Dendritic cell treated with granulocyte-macrophage colony-stimulating factor and Interleukin-4, amounts not matched to agents 40 ng/mL and 50 ng/mL, for 4 days (primary cell): ENCODE measurements at regions not wholly inside any gene's neighbourhood (a gene's known extent, or its start where the extent isn't known, plus 50 kb on each side); places are given as distances from the start of the nearest gene placed in this dataset.

ENCODE experiments used
- H3K27ac Mint-ChIP-seq: one replicate; pipeline ENCODE4 v1.8.0; 2022; ENCODE audit warnings: mild to moderate bottlenecking, mixed read lengths
- H3K27me3 Mint-ChIP-seq: one replicate; pipeline ENCODE4 v1.8.0; 2022; ENCODE audit warnings: mild to moderate bottlenecking, mixed read lengths
- H3K36me3 Mint-ChIP-seq: one replicate; pipeline ENCODE4 v1.8.0; 2022; ENCODE audit warnings: low read depth, mixed read lengths
- H3K4me1 Mint-ChIP-seq: one replicate; pipeline ENCODE4 v1.8.0; 2022; ENCODE audit warnings: low read depth, mixed read lengths
- H3K4me3 Mint-ChIP-seq: one replicate; pipeline ENCODE4 v1.8.0; 2022; ENCODE audit warnings: mild to moderate bottlenecking, moderate library complexity, mixed read lengths
- H3K9me3 Mint-ChIP-seq: one replicate; pipeline ENCODE4 v1.8.0; 2022; ENCODE audit warnings: mixed read lengths
- intact Hi-C: fragments of 100-400 bp; cut with micrococcal nuclease; formaldehyde crosslinking; loops from one replicate; pipeline ENCODE4 v1.15.0; 2022

- Mint-ChIP-seq H3K4me1 (no peaks in the 10 kb centered on the region), H3K27ac (no peak overlapping the region), H3K36me3 (no peaks in the 10 kb centered on the region), H3K27me3 (no peaks in the 10 kb centered on the region), H3K9me3 (peaks cover 31% of the 10 kb centered on the region), H3K4me3 (no peak overlapping the region)
- intact Hi-C loops: no loop called here
These were observed 1020.6 kb downstream of the TLE4 start for GRCh38 chr9:80592413-80592812.

GRCh38 chr9:80586786-80587330 lies 1015.1 kb downstream of the TLE4 start:
- Mint-ChIP-seq H3K27me3 (no peaks in the 10 kb centered on the region), H3K9me3 (peaks cover 8% of the 10 kb centered on the region), H3K27ac (no peak overlapping the region), H3K4me1 (no peaks in the 10 kb centered on the region), H3K4me3 (no peak overlapping the region), H3K36me3 (no peaks in the 10 kb centered on the region)
- intact Hi-C loops: no loop called here

- intact Hi-C loops: loop anchor here (10.0 kb wide), 1 partner anchor 63 kb away; no protein-coding TSS in a partner anchor
- no peak overlapping the region for H3K4me3 Mint-ChIP-seq
- H3K9me3 Mint-ChIP-seq: peaks cover 71% of the 10 kb centered on the region
- H3K27me3 Mint-ChIP-seq: no peaks in the 10 kb centered on the region
- H3K4me1 Mint-ChIP-seq: no peaks in the 10 kb centered on the region
- no peaks in the 10 kb centered on the region for H3K36me3 Mint-ChIP-seq
- no peak overlapping the region for H3K27ac Mint-ChIP-seq
These were observed 1000.2 kb downstream of the TLE4 start for GRCh38 chr9:80571953-80572352.

- Mint-ChIP-seq H3K27me3 (no peaks in the 10 kb centered on the region), H3K27ac (no peak overlapping the region), H3K9me3 (peaks cover 46% of the 10 kb centered on the region), H3K4me3 (no peak overlapping the region), H3K4me1 (no peaks in the 10 kb centered on the region), H3K36me3 (no peaks in the 10 kb centered on the region)
- intact Hi-C loops: no loop called here
These were observed 997.5 kb downstream of the TLE4 start for GRCh38 chr9:80569236-80569635.

GRCh38 chr9:80561526-80561925 lies 989.8 kb downstream of the TLE4 start:
- intact Hi-C loops: no loop called here
- H3K27ac Mint-ChIP-seq: no peak overlapping the region
- H3K27me3 Mint-ChIP-seq: no peaks in the 10 kb centered on the region
- H3K9me3 Mint-ChIP-seq: peaks cover 30% of the 10 kb centered on the region
- no peaks in the 10 kb centered on the region for H3K4me1 Mint-ChIP-seq
- H3K4me3 Mint-ChIP-seq: no peak overlapping the region
- no peaks in the 10 kb centered on the region for H3K36me3 Mint-ChIP-seq

GRCh38 chr9:80560976-80561375 lies 989.2 kb downstream of the TLE4 start:
- intact Hi-C loops: no loop called here
- H3K4me1 Mint-ChIP-seq: no peaks in the 10 kb centered on the region
- peaks cover 32% of the 10 kb centered on the region for H3K9me3 Mint-ChIP-seq
- no peak overlapping the region for H3K4me3 Mint-ChIP-seq
- no peak overlapping the region for H3K27ac Mint-ChIP-seq
- H3K36me3 Mint-ChIP-seq: no peaks in the 10 kb centered on the region
- H3K27me3 Mint-ChIP-seq: no peaks in the 10 kb centered on the region

- intact Hi-C loops: no loop called here
- no peaks in the 10 kb centered on the region for H3K36me3 Mint-ChIP-seq
- no peak overlapping the region for H3K27ac Mint-ChIP-seq
- H3K27me3 Mint-ChIP-seq: no peaks in the 10 kb centered on the region
- no peak overlapping the region for H3K4me3 Mint-ChIP-seq
- H3K4me1 Mint-ChIP-seq: no peaks in the 10 kb centered on the region
- peaks cover 23% of the 10 kb centered on the region for H3K9me3 Mint-ChIP-seq
These were observed 985.5 kb downstream of the TLE4 start for GRCh38 chr9:80557256-80557655.

- intact Hi-C loops: no loop called here
These were observed 984.9 kb downstream of the TLE4 start for GRCh38 chr9:80556631-80557030.

GRCh38 chr9:80555782-80556325 lies 984.1 kb downstream of the TLE4 start:
- Mint-ChIP-seq H3K4me3 (no peak overlapping the region), H3K4me1 (no peaks in the 10 kb centered on the region), H3K9me3 (peaks cover 23% of the 10 kb centered on the region), H3K27me3 (no peaks in the 10 kb centered on the region), H3K27ac (no peak overlapping the region), H3K36me3 (no peaks in the 10 kb centered on the region)
- intact Hi-C loops: no loop called here

More at GRCh38 chr9:80556631-80557030, 984.9 kb downstream of the TLE4 start:
- Mint-ChIP-seq H3K27ac (no peak overlapping the region), H3K9me3 (peaks cover 23% of the 10 kb centered on the region), H3K27me3 (no peaks in the 10 kb centered on the region), H3K4me1 (no peaks in the 10 kb centered on the region), H3K4me3 (no peak overlapping the region), H3K36me3 (no peaks in the 10 kb centered on the region)

GRCh38 chr9:80554856-80555255 lies 983.1 kb downstream of the TLE4 start:
- intact Hi-C loops: no loop called here
- Mint-ChIP-seq H3K4me3 (no peak overlapping the region), H3K9me3 (peaks cover 23% of the 10 kb centered on the region), H3K36me3 (no peaks in the 10 kb centered on the region), H3K4me1 (no peaks in the 10 kb centered on the region), H3K27ac (no peak overlapping the region), H3K27me3 (no peaks in the 10 kb centered on the region)

- no peaks in the 10 kb centered on the region for H3K36me3 Mint-ChIP-seq
These were observed 982.5 kb downstream of the TLE4 start for GRCh38 chr9:80554301-80554700.

GRCh38 chr9:80552931-80553330 lies 981.2 kb downstream of the TLE4 start:
- Mint-ChIP-seq H3K4me1 (no peaks in the 10 kb centered on the region), H3K27ac (no peak overlapping the region), H3K9me3 (peaks cover 16% of the 10 kb centered on the region), H3K4me3 (no peak overlapping the region), H3K36me3 (no peaks in the 10 kb centered on the region), H3K27me3 (no peaks in the 10 kb centered on the region)
- intact Hi-C loops: no loop called here

More at GRCh38 chr9:80554301-80554700, 982.5 kb downstream of the TLE4 start:
- no peaks in the 10 kb centered on the region for H3K27me3 Mint-ChIP-seq
- intact Hi-C loops: no loop called here
- no peak overlapping the region for H3K4me3 Mint-ChIP-seq
- H3K27ac Mint-ChIP-seq: no peak overlapping the region
- peaks cover 23% of the 10 kb centered on the region for H3K9me3 Mint-ChIP-seq
- H3K4me1 Mint-ChIP-seq: no peaks in the 10 kb centered on the region

GRCh38 chr9:80550181-80550580 lies 978.4 kb downstream of the TLE4 start:
- Mint-ChIP-seq H3K9me3 (peaks cover 9% of the 10 kb centered on the region), H3K4me1 (no peaks in the 10 kb centered on the region), H3K36me3 (no peaks in the 10 kb centered on the region), H3K4me3 (no peak overlapping the region), H3K27ac (no peak overlapping the region), H3K27me3 (no peaks in the 10 kb centered on the region)
- intact Hi-C loops: no loop called here

- Mint-ChIP-seq H3K36me3 (no peaks in the 10 kb centered on the region), H3K27me3 (no peaks in the 10 kb centered on the region), H3K4me1 (no peaks in the 10 kb centered on the region), H3K4me3 (no peak overlapping the region), H3K9me3 (peaks cover 21% of the 10 kb centered on the region), H3K27ac (no peak overlapping the region)
- intact Hi-C loops: no loop called here
These were observed 975.8 kb downstream of the TLE4 start for GRCh38 chr9:80547613-80548012.

- Mint-ChIP-seq H3K4me3 (no peak overlapping the region), H3K27ac (no peak overlapping the region), H3K9me3 (peaks cover 30% of the 10 kb centered on the region), H3K4me1 (no peaks in the 10 kb centered on the region), H3K27me3 (no peaks in the 10 kb centered on the region), H3K36me3 (no peaks in the 10 kb centered on the region)
- intact Hi-C loops: no loop called here
These were observed 968.6 kb downstream of the TLE4 start for GRCh38 chr9:80540387-80540786.
